ENCODE measurements at regions not wholly inside any gene's neighbourhood (a gene's known extent, or its start where the extent isn't known, plus 50 kb on each side); places are given as distances from the start of the nearest gene placed in this dataset.

- TF ChIP-seq CTCF (IDR thresholded peaks at IDR 0.05; ENCODE audit: control extremely low read depth in 1 of 3, insufficient read depth in 1 of 3, low read depth in 1 of 3, low read length in 3 of 3) (no peak), CEBPB (IDR thresholded peaks at IDR 0.05; ENCODE audit: low read depth, low read length) (no peak), POLR2AphosphoS5 (IDR thresholded peaks at IDR 0.05; ENCODE audit: low read depth, low read length) (no peak), EGR1 (IDR thresholded peaks at IDR 0.05; ENCODE audit: borderline replicate concordance, low read depth, low read length) (no peak), JUND (IDR thresholded peaks at IDR 0.05; ENCODE audit: low read length) (no peak)
- TF ChIP-seq, protein P1, sequence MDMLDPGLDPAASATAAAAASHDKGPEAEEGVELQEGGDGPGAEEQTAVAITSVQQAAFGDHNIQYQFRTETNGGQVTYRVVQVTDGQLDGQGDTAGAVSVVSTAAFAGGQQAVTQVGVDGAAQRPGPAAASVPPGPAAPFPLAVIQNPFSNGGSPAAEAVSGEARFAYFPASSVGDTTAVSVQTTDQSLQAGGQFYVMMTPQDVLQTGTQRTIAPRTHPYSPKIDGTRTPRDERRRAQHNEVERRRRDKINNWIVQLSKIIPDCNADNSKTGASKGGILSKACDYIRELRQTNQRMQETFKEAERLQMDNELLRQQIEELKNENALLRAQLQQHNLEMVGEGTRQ (IDR thresholded peaks at IDR 0.05; ENCODE audit: low read length) = no peak
Observed at GRCh38 chr1:36656271-36656670, 173.6 kb upstream of the CSF3R start.

Measured in H1 (cell line).